ENCODE measurements at regions not wholly inside any gene's neighbourhood (a gene's known extent, or its start where the extent isn't known, plus 50 kb on each side); places are given as distances from the start of the nearest gene placed in this dataset.

GRCh38 chr3:168926426-168926825 lies 737.1 kb downstream of the MECOM start:
- ATAC-seq (no peak), DNase-seq (no peak)
- intact Hi-C loops (cut with micrococcal nuclease), result no loop called here

- ATAC-seq (no peak), DNase-seq (no peak)
- intact Hi-C loops (cut with micrococcal nuclease), result no loop called here
Measured at GRCh38 chr3:168925568-168925967, 737.9 kb downstream of the MECOM start.

- no peak for DNase-seq
- intact Hi-C loops (cut with micrococcal nuclease), result no loop called here
- no peak for ATAC-seq
Measured at GRCh38 chr3:168914662-168915061, 748.9 kb downstream of the MECOM start.

- intact Hi-C loops (cut with micrococcal nuclease), result no loop called here
- no peak for ATAC-seq
- DNase-seq, result no peak
Measured at GRCh38 chr3:168909260-168909659, 754.3 kb downstream of the MECOM start.

- no peak for DNase-seq
- intact Hi-C loops (cut with micrococcal nuclease), result no loop called here
- ATAC-seq, result no peak
Measured at GRCh38 chr3:168895419-168895818, 768.1 kb downstream of the MECOM start.

- intact Hi-C loops (cut with micrococcal nuclease), result no loop called here
- no peak for DNase-seq
- no peak for ATAC-seq
Measured at GRCh38 chr3:168894214-168894613, 769.3 kb downstream of the MECOM start.

- ATAC-seq (no peak), DNase-seq (no peak)
- intact Hi-C loops (cut with micrococcal nuclease), result no loop called here
Measured at GRCh38 chr3:168889666-168890065, 773.8 kb downstream of the MECOM start.

GRCh38 chr3:168888781-168889180 lies 774.7 kb downstream of the MECOM start:
- ATAC-seq (no peak), DNase-seq (no peak)
- intact Hi-C loops (cut with micrococcal nuclease), result no loop called here

GRCh38 chr3:168885028-168885427 lies 778.5 kb downstream of the MECOM start:
- DNase-seq (no peak), ATAC-seq (no peak)
- intact Hi-C loops (cut with micrococcal nuclease), result no loop called here

GRCh38 chr3:168884353-168884903 lies 779.1 kb downstream of the MECOM start:
- DNase-seq (no peak), ATAC-seq (peak; percentile 66)
- intact Hi-C loops (cut with micrococcal nuclease), result no loop called here

- intact Hi-C loops (cut with micrococcal nuclease), result no loop called here
- ATAC-seq (no peak), DNase-seq (no peak)
Measured at GRCh38 chr3:168883145-168883544, 780.4 kb downstream of the MECOM start.

GRCh38 chr3:168881804-168882203 lies 781.7 kb downstream of the MECOM start:
- DNase-seq (no peak), ATAC-seq (no peak)

GRCh38 chr3:168878655-168879054 lies 782.9 kb upstream of the GOLIM4 start:
- DNase-seq (no peak), ATAC-seq (peak; percentile 59)
- intact Hi-C loops (cut with micrococcal nuclease), result no loop called here

More at GRCh38 chr3:168881804-168882203, 781.7 kb downstream of the MECOM start:
- intact Hi-C loops (cut with micrococcal nuclease), result no loop called here

- DNase-seq (no peak), ATAC-seq (no peak)
- intact Hi-C loops (cut with micrococcal nuclease), result no loop called here
Measured at GRCh38 chr3:168877899-168878298, 782.2 kb upstream of the GOLIM4 start.

- intact Hi-C loops (cut with micrococcal nuclease), result no loop called here
- ATAC-seq, result peak; percentile 56
Measured at GRCh38 chr3:168876346-168877035, 780.8 kb upstream of the GOLIM4 start.

GRCh38 chr3:168872826-168873225 lies 777.1 kb upstream of the GOLIM4 start:
- DNase-seq (no peak), ATAC-seq (no peak)
- intact Hi-C loops (cut with micrococcal nuclease), result no loop called here

More at GRCh38 chr3:168876346-168877035, 780.8 kb upstream of the GOLIM4 start:
- DNase-seq, result no peak

GRCh38 chr3:168870892-168871291 lies 775.2 kb upstream of the GOLIM4 start:
- ATAC-seq (no peak), DNase-seq (no peak)
- intact Hi-C loops (cut with micrococcal nuclease), result no loop called here

- no peak for ATAC-seq
- intact Hi-C loops (cut with micrococcal nuclease), result no loop called here
- DNase-seq, result no peak
Measured at GRCh38 chr3:168865022-168865551, 769.4 kb upstream of the GOLIM4 start.

- DNase-seq (no peak), ATAC-seq (no peak)
- intact Hi-C loops (cut with micrococcal nuclease), result no loop called here
Measured at GRCh38 chr3:168864107-168865021, 768.6 kb upstream of the GOLIM4 start.

- DNase-seq (no peak), ATAC-seq (no peak)
- intact Hi-C loops (cut with micrococcal nuclease), result no loop called here
Measured at GRCh38 chr3:168863561-168863960, 767.8 kb upstream of the GOLIM4 start.

Data from left ventricle myocardium superior (tissue), 1 donor.